Thoracic aorta (tissue), 2 donors: ENCODE measurements at regions not wholly inside any gene's neighbourhood (a gene's known extent, or its start where the extent isn't known, plus 50 kb on each side); places are given as distances from the start of the nearest gene placed in this dataset.

Experiments used
- ATAC-seq: fragments of 150-250 bp; one replicate; pipeline ENCODE4 v1.8.0; 2017; ENCODE audit warnings: low read depth; ENCODE audit not compliant: insufficient number of reproducible peaks, low FRiP score
- DNase-seq: peaks from one replicate; pipeline ENCODE4 v3.0.0-alpha.2; 2020; ENCODE audit warnings: low spot score
- H3K27ac ChIP-seq, 2 donors: fragments of 200-600 bp; sonication (generic); 1 replicate in 1 of 2; 2 replicates in 1 of 2; pipeline ENCODE4 v1.5.1; 2016; ENCODE audit warnings: mild to moderate bottlenecking in 2 of 2, moderate library complexity in 2 of 2
- H3K27me3 ChIP-seq: fragments of 200-600 bp; sonication (generic); replicated peaks from 2 replicates; pipeline ENCODE4 v1.6.0; 2016; ENCODE audit warnings: mild to moderate bottlenecking; ENCODE audit not compliant: insufficient read depth
- H3K36me3 ChIP-seq: fragments of 200-600 bp; sonication (generic); one replicate; pipeline ENCODE4 v1.5.1; 2016
- H3K4me1 ChIP-seq, 2 donors: fragments of 200-600 bp; sonication (generic); 1 replicate in 1 of 2; 2 replicates in 1 of 2; pipeline versions ENCODE4 v1.5.1 to v1.6.0; 2016; ENCODE audit warnings: low read depth in 2 of 2, mild to moderate bottlenecking in 1 of 2; ENCODE audit not compliant: control insufficient read depth in 1 of 2
- H3K4me3 ChIP-seq: fragments of 200-600 bp; sonication (generic); 2 replicates; pipeline ENCODE4 v1.5.1; 2016; ENCODE audit warnings: mild to moderate bottlenecking
- H3K9me3 ChIP-seq: fragments of 200-600 bp; sonication (generic); 2 replicates; pipeline ENCODE4 v1.5.1; 2016
- TF ChIP-seq, protein P1 (sequence below): fragments of 200-600 bp; sonication (generic); IDR thresholded peaks from one replicate; pipeline ENCODE4 v1.5.1; 2019; ENCODE audit warnings: antibody characterized with exemption

DNA sequence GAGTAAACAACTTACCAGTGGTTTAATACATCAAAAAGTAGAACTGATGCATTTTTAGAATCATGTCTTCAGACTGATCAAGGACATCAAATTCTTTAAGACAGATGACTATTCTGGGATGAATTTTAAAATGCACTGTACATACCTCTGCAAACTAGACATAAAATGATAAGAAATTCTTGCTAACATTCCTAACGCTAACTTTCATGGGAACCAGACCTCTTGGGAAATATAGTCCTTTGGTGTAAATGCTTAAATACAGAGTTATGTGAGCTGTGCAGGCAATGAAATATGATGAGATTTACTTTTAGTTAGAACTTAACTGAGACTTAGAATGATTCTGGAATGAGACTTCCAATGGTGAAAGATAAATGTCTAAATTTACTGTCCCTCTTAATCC lies 562.0 kb downstream of the NR4A2 start:
- ATAC-seq (no peak), DNase-seq (no peak)
- Histone ChIP-seq H3K36me3 (no peaks in the 10 kb centered on the region), H3K27me3 (no peaks in the 10 kb centered on the region), H3K4me1 (no peaks in the 10 kb centered on the region), H3K27ac (no peak overlapping the region), H3K4me3 (no peak overlapping the region), H3K9me3 (no peaks in the 10 kb centered on the region)
- TF ChIP-seq, protein P1, sequence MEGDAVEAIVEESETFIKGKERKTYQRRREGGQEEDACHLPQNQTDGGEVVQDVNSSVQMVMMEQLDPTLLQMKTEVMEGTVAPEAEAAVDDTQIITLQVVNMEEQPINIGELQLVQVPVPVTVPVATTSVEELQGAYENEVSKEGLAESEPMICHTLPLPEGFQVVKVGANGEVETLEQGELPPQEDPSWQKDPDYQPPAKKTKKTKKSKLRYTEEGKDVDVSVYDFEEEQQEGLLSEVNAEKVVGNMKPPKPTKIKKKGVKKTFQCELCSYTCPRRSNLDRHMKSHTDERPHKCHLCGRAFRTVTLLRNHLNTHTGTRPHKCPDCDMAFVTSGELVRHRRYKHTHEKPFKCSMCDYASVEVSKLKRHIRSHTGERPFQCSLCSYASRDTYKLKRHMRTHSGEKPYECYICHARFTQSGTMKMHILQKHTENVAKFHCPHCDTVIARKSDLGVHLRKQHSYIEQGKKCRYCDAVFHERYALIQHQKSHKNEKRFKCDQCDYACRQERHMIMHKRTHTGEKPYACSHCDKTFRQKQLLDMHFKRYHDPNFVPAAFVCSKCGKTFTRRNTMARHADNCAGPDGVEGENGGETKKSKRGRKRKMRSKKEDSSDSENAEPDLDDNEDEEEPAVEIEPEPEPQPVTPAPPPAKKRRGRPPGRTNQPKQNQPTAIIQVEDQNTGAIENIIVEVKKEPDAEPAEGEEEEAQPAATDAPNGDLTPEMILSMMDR: no peak

DNA sequence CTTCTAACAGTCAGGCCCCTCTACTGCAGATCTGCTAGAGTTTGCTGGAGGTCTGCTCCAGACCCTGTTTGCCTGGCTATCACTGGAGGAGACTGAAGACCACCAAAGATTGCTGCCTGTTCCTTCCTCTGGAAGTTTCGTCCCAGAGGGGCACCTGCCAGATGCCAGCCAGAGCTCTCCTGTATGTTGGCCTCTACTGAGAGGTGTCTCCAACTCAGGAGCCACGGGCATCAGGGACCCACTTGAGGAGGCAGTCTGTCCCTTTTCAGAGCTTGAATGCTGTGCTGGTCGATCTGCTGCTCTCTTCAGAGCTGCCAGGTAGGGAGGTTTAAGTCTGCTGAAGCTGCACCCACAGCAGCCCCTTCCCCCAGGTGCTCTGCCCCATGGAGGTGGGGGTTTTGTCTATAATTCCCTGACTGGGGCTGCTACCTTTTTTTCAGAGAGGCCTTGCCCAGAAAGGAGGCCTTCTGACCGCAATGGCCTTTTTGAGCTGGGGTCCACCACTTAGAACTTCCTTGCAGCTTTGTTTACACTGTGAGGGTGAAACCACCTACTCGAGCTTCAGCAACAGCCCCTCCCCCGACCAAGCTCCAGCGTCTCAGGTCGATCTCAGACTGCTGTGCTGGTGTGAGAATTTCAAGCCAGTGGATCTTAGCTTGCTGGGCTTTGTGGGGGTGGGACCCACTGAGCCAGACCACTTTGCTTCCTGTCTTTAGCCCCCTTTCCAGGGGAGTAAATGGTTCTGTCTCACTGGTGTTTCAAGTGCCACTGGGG lies 566.0 kb downstream of the NR4A2 start:
- H3K27me3 ChIP-seq: no peaks in the 10 kb centered on the region
- H3K9me3 ChIP-seq: no peaks in the 10 kb centered on the region
- H3K36me3 ChIP-seq: no peaks in the 10 kb centered on the region
- TF ChIP-seq, protein P1: no peak
- no peaks in the 10 kb centered on the region for H3K4me1 ChIP-seq
- ATAC-seq (no peak), DNase-seq (no peak)
- no peak overlapping the region for H3K4me3 ChIP-seq
- no peak overlapping the region for H3K27ac ChIP-seq

DNA sequence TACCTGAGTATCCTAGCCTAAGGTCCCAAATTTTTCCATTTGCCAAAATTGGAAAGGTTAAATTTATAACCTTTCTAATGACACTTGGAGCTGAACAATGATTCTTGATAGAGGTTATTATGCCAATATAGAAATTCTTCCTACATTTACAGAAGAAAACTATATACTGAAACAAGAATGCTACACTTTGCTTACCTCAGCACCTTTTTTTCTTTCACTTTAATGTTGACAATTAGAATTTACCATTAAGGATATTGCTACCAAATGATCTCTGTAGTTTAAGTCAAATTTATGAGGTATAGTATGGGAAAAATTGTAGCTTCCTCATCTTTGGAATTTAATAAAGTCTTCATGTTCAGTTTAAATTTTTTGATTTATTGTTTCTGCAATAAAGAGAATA lies 577.0 kb downstream of the NR4A2 start:
- Histone ChIP-seq H3K9me3 (no peaks in the 10 kb centered on the region), H3K4me3 (no peak overlapping the region), H3K36me3 (no peaks in the 10 kb centered on the region), H3K27ac (no peak overlapping the region), H3K4me1 (no peaks in the 10 kb centered on the region), H3K27me3 (no peaks in the 10 kb centered on the region)
- DNase-seq (no peak), ATAC-seq (no peak)
- TF ChIP-seq, protein P1: no peak

DNA sequence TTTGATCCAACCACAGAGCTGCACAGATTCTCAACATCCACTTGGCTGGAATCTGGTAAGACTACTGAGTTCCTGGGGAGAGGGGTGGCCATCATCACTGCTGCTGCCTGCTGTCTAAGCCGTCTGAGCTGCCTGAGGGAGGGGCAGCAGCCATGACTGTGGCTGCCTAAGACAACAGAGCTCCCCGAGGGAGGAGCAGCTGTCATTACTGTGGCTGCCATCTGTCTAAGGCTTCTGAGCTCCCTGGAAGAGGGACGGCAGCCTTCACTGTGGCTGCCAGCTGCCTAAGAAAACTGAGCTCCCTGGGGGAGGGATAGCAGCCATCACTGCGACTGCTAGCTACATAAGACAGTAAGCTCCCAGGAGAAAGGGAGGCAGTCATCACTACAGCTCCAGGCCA lies 584.4 kb downstream of the NR4A2 start:
- Histone ChIP-seq H3K9me3 (no peaks in the 10 kb centered on the region), H3K4me1 (no peaks in the 10 kb centered on the region), H3K36me3 (no peaks in the 10 kb centered on the region), H3K27ac (no peak overlapping the region), H3K4me3 (no peak overlapping the region), H3K27me3 (no peaks in the 10 kb centered on the region)
- no peak for DNase-seq
- ATAC-seq: no peak
- TF ChIP-seq, protein P1: no peak

DNA sequence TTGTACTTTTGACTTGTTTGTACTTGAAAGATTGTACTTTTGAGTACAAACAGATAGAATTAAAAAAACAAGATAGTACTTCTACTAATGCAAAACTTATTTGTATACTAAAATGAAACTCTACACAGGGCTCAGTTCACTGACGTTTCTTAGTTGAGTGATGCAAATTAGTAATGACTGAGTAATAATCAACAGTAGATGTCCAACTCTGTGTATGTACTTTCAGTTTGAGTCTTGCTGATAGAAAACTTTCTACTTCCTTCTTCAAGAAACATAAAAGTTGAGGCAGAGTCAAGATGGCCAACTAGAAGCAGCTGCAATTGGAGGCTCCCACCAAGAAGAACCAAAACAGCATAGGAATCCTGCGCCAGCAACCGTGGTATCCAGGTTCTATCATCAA lies 585.0 kb downstream of the NR4A2 start:
- no peaks in the 10 kb centered on the region for H3K9me3 ChIP-seq
- ATAC-seq (no peak), DNase-seq (no peak)
- H3K36me3 ChIP-seq: no peaks in the 10 kb centered on the region
- TF ChIP-seq, protein P1: no peak
- no peak overlapping the region for H3K27ac ChIP-seq
- H3K4me1 ChIP-seq: no peaks in the 10 kb centered on the region
- no peaks in the 10 kb centered on the region for H3K27me3 ChIP-seq
- no peak overlapping the region for H3K4me3 ChIP-seq
